Nephron (organoid): ENCODE measurements at regions not wholly inside any gene's neighbourhood (a gene's known extent, or its start where the extent isn't known, plus 50 kb on each side); places are given as distances from the start of the nearest gene placed in this dataset.

Source experiments
- H3K27ac Mint-ChIP-seq, 3 experiments: 2 replicates each; pipeline ENCODE4 v1.8.0; 2020; ENCODE audit warnings: mixed read lengths in 3 of 3, mild to moderate bottlenecking in 2 of 3, moderate library complexity in 1 of 3
- H3K27me3 Mint-ChIP-seq: 2 replicates; pipeline ENCODE4 v1.8.0; 2021; ENCODE audit warnings: low read depth, mild to moderate bottlenecking, moderate library complexity, mixed read lengths
- H3K36me3 Mint-ChIP-seq: 2 replicates; pipeline ENCODE4 v1.8.0; 2020; ENCODE audit warnings: low read depth, mixed read lengths
- H3K4me1 Mint-ChIP-seq: 2 replicates; pipeline ENCODE4 v1.8.0; 2020; ENCODE audit warnings: mixed read lengths
- H3K4me3 Mint-ChIP-seq, 3 experiments: 2 replicates each; pipeline ENCODE4 v1.8.0; 2020; ENCODE audit warnings: mild to moderate bottlenecking in 3 of 3, mixed read lengths in 3 of 3, moderate library complexity in 2 of 3
- H3K9me3 Mint-ChIP-seq: 2 replicates; pipeline ENCODE4 v1.8.0; 2020; ENCODE audit warnings: mixed read lengths
- TF ChIP-seq, protein P1 (sequence below), 3 experiments: fragments of 200-600 bp; sonication (generic); IDR thresholded peaks; one replicate each; pipeline ENCODE4 v1.5.0; 2021; ENCODE audit warnings: antibody characterized with exemption in 3 of 3; ENCODE audit not compliant: unreplicated experiment in 3 of 3

DNA sequence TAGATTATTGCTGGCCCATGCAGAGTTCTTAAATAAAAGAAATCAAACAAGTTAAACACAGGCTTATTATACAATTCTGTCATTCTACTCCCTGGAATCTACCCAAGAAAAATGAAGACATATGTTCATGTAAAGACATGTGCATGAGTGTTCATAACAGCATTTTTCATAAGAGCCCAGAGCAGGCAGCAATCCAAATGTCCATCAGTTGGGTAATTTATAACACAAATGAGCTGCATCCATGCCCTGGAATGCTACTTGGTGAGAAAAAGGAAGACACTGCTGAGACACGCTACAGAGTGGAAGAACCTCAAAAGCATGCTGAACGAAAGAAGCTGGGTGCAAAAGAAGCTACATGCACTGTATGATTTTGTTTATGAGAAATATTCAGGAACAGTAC is 342.6 kb downstream of the TCERG1L start:
- TF ChIP-seq, protein P1, sequence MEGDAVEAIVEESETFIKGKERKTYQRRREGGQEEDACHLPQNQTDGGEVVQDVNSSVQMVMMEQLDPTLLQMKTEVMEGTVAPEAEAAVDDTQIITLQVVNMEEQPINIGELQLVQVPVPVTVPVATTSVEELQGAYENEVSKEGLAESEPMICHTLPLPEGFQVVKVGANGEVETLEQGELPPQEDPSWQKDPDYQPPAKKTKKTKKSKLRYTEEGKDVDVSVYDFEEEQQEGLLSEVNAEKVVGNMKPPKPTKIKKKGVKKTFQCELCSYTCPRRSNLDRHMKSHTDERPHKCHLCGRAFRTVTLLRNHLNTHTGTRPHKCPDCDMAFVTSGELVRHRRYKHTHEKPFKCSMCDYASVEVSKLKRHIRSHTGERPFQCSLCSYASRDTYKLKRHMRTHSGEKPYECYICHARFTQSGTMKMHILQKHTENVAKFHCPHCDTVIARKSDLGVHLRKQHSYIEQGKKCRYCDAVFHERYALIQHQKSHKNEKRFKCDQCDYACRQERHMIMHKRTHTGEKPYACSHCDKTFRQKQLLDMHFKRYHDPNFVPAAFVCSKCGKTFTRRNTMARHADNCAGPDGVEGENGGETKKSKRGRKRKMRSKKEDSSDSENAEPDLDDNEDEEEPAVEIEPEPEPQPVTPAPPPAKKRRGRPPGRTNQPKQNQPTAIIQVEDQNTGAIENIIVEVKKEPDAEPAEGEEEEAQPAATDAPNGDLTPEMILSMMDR (IDR thresholded peaks at IDR 0.05; ENCODE audit: unreplicated experiment in 3 of 3): no peak
- Mint-ChIP-seq H3K4me1 (peaks cover 12% of the 10 kb centered on the region), H3K36me3 (no peaks in the 10 kb centered on the region), H3K9me3 (peaks cover 2% of the 10 kb centered on the region), H3K27me3 (peaks cover 46% of the 10 kb centered on the region), H3K27ac (no peak overlapping the region), H3K4me3 (no peak overlapping the region)

DNA sequence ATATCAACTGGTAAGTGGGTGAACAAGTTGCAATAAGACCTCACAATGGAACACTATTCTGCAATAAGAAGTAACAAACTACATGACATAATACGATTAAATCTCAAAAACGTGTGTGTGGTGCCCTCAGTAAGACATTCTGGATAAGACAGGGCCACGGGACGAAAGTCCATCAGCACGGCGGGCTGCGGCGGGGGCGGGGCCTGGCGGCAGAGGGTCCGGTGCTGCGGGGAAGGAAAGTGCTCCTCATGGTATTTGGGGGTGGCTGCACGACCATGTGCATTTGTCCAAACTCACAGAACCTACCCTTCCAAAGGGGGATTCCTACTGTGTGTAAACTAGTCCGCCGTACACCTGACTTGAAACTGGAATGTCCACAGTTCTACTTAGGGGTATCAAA is 341.8 kb downstream of the TCERG1L start:
- Mint-ChIP-seq H3K4me3 (no peak overlapping the region), H3K27me3 (peaks cover 41% of the 10 kb centered on the region), H3K27ac (no peak overlapping the region), H3K4me1 (peaks cover 12% of the 10 kb centered on the region), H3K9me3 (peaks cover 2% of the 10 kb centered on the region), H3K36me3 (no peaks in the 10 kb centered on the region)
- TF ChIP-seq, protein P1 (IDR thresholded peaks at IDR 0.05; ENCODE audit: unreplicated experiment in 3 of 3): no peak

DNA sequence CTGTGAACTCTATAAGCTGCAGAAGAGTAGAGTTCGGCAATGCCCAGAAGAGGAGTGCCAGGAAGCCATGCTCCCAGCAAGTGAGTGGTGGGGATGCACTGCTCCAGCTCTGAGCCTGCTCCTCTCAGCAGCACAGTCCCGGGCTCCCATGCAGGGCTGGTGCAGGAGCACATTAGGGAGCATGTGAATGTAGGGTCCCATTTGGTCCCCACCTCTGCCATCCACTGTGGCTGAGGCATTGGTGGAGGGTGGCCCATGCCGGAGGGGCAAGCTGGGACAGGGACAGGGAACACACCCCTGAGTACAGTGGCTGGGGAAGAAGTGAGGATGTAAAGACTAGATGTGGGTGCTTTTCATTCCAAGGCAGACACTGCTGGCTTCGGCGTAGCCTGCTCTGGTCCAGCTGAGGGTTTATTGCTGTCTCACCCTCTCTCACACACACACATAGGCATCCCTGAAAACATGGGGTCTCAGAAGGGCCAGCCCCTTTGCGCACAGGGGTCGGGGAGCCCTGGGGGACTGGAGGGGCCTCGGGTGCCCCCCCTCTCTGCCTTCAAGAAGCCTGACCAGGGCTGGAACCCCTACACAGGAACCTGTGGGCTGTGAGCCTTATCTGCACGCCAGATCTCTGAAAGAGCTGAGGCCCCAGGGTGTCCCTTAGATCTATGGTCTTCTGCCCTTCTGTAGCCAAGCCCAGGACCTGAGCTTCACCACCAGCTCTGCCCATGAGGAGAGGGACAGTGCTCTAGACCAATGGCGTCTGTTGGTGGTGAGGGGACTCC is 341.0 kb downstream of the TCERG1L start:
- Mint-ChIP-seq H3K27ac (no peak overlapping the region), H3K4me1 (peaks cover 12% of the 10 kb centered on the region), H3K9me3 (peaks cover 2% of the 10 kb centered on the region), H3K27me3 (peaks cover 40% of the 10 kb centered on the region), H3K4me3 (no peak overlapping the region), H3K36me3 (no peaks in the 10 kb centered on the region)
- TF ChIP-seq, protein P1 (IDR thresholded peaks at IDR 0.05; ENCODE audit: unreplicated experiment in 3 of 3): no peak

DNA sequence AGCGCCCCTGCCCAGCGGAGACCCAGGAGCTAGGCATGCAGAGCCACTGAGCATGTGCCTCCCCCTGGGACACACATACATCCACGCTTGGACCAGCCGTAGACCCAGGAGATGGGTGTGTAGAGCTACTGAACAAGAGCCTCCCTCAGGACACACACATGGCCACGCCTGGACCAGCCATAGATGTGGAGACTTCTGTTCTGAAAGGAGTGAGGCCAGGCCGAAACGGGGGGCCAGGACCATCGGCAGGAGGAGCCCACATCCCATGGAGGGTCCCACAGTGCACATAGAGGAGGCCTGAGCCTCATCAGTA is 340.4 kb downstream of the TCERG1L start:
- Mint-ChIP-seq H3K4me3 (no peak overlapping the region), H3K9me3 (peaks cover 2% of the 10 kb centered on the region), H3K4me1 (peaks cover 12% of the 10 kb centered on the region), H3K27ac (no peak overlapping the region), H3K27me3 (peaks cover 38% of the 10 kb centered on the region), H3K36me3 (no peaks in the 10 kb centered on the region)
- TF ChIP-seq, protein P1 (IDR thresholded peaks at IDR 0.05; ENCODE audit: unreplicated experiment in 3 of 3): no peak

DNA sequence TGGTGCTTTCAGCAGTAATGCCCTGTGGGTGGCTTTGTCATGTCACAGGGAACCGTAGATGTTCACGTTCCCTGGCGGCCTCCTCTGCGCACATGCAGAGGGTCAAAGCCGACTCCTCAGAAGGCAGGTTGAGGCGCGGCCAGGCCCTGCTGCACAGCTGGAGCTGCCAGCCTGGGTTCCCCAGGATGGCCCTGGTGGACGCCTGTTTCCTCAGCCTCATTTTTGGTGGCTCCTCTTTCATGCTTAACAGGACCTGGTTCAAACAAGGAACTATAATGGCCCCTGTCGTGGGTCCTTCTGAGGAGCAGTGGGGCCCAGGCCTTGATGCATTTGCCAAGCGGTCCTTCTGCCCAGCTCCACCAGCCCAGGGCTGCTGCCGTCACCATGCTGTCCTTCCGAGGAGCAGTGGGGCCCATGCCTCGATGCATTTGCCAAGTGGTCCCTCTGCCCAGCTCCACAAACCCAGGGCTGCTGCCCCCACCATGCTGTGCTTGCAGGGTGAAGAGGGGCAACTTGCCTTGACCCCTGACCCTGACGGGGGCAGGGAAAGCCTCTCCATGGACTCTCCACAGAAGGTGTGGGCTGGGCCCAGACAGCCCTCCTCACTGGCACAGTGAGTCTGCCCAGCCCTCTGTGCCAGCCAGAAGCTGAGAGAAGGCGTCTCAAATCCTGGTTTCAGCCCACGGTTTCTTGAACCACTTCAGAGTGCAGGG is 338.2 kb downstream of the TCERG1L start:
- no peak overlapping the region for H3K4me3 Mint-ChIP-seq
- no peaks in the 10 kb centered on the region for H3K36me3 Mint-ChIP-seq
- no peak overlapping the region for H3K27ac Mint-ChIP-seq
- H3K9me3 Mint-ChIP-seq: no peaks in the 10 kb centered on the region
- H3K27me3 Mint-ChIP-seq: peaks cover 26% of the 10 kb centered on the region
- peaks cover 7% of the 10 kb centered on the region for H3K4me1 Mint-ChIP-seq
- TF ChIP-seq, protein P1 (IDR thresholded peaks at IDR 0.05; ENCODE audit: unreplicated experiment in 3 of 3): no peak
